ENCODE measurements at regions not wholly inside any gene's neighbourhood (a gene's known extent, or its start where the extent isn't known, plus 50 kb on each side); places are given as distances from the start of the nearest gene placed in this dataset.
A peak's percentile ranks its signal among the peaks of the same experiment; 100 is the strongest.

DNA sequence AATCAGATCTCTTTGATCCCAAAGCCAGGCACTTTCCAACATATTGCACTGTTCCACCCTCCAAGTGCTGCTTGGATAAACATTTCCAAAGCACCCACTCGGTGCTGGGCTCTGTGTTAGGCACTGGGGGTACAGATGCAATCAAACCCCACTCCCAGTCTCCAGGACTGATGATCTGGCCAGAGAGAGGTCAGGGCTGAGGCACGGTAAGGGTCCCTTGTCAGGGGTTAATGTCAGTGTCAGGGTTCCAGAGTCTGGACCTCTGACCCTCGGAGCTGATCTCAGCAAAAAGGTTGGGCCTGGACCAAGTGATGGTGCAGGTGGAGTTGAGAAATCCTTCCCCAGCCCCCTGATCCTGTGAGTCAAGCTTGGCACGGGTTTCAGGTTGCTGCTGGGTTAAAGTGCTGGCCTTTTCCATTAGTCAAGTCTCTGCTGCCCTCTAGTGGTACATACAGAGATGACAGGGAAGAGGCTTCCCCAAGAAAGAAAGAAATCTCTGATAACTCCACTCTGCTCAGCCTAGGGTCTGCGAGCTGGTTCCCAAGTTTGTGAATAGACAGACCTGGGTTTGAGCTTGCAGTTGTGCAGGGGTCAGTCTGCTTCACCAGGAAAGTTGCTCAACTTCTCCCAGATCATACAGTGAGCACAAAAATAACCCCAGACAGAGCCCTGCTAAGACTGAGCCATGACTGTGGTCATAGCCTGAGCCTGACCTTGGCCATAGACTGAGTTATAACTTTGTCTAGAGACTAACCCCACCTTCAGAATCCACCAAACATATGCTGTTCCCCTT, 74.6 kb downstream of the DMRTA2 start:
- TF ChIP-seq, protein P1, sequence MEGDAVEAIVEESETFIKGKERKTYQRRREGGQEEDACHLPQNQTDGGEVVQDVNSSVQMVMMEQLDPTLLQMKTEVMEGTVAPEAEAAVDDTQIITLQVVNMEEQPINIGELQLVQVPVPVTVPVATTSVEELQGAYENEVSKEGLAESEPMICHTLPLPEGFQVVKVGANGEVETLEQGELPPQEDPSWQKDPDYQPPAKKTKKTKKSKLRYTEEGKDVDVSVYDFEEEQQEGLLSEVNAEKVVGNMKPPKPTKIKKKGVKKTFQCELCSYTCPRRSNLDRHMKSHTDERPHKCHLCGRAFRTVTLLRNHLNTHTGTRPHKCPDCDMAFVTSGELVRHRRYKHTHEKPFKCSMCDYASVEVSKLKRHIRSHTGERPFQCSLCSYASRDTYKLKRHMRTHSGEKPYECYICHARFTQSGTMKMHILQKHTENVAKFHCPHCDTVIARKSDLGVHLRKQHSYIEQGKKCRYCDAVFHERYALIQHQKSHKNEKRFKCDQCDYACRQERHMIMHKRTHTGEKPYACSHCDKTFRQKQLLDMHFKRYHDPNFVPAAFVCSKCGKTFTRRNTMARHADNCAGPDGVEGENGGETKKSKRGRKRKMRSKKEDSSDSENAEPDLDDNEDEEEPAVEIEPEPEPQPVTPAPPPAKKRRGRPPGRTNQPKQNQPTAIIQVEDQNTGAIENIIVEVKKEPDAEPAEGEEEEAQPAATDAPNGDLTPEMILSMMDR (conservative IDR thresholded peaks at IDR 0.05) = peak; percentile 86
- no peak for TF ChIP-seq ZFX (IDR thresholded peaks at IDR 0.05)

Measured in C4-2B (cell line).